ENCODE measurements at regions not wholly inside any gene's neighbourhood (a gene's known extent, or its start where the extent isn't known, plus 50 kb on each side); places are given as distances from the start of the nearest gene placed in this dataset.

DNA sequence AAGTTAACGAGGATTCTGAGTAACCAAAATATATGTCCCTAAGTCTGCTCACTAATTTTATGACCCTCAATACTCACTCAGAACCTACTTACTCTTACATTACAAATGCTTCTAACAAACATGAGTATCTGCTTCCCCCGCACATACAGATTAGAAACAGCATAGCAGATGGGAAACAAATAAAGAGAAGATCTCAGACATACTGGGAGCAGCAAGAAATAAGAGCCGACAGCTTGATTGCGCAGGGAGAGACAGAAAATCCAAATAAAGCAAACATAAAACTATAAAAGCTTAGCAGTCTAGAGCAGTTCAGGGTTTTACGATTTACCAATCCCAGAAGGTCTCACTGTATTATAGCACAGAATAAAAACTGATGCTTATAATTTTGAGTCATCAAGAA, 89.1 kb upstream of the DBX1 start:
- ATAC-seq (no peak), DNase-seq (ENCODE audit: low spot score) (no peak)
- Mint-ChIP-seq H3K4me3 (no peak overlapping the region), H3K27me3 (ENCODE audit: low read depth) (peaks cover 63% of the 10 kb centered on the region), H3K9me3 (no peaks in the 10 kb centered on the region), H3K4me1 (peaks cover 40% of the 10 kb centered on the region), H3K36me3 (no peaks in the 10 kb centered on the region), H3K27ac (no peak overlapping the region)
- TF ChIP-seq, protein P1, sequence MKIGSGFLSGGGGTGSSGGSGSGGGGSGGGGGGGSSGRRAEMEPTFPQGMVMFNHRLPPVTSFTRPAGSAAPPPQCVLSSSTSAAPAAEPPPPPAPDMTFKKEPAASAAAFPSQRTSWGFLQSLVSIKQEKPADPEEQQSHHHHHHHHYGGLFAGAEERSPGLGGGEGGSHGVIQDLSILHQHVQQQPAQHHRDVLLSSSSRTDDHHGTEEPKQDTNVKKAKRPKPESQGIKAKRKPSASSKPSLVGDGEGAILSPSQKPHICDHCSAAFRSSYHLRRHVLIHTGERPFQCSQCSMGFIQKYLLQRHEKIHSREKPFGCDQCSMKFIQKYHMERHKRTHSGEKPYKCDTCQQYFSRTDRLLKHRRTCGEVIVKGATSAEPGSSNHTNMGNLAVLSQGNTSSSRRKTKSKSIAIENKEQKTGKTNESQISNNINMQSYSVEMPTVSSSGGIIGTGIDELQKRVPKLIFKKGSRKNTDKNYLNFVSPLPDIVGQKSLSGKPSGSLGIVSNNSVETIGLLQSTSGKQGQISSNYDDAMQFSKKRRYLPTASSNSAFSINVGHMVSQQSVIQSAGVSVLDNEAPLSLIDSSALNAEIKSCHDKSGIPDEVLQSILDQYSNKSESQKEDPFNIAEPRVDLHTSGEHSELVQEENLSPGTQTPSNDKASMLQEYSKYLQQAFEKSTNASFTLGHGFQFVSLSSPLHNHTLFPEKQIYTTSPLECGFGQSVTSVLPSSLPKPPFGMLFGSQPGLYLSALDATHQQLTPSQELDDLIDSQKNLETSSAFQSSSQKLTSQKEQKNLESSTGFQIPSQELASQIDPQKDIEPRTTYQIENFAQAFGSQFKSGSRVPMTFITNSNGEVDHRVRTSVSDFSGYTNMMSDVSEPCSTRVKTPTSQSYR (CRISPR knock-in tag; IDR thresholded peaks at IDR 0.05): no peak
- no peak for TF ChIP-seq PRRX2 (CRISPR knock-in tag; IDR thresholded peaks at IDR 0.05)
- TF ChIP-seq GABPB1 (CRISPR knock-in tag; IDR thresholded peaks at IDR 0.05): no peak
- TF ChIP-seq HMGA2 (CRISPR knock-in tag; IDR thresholded peaks at IDR 0.05): no peak
- TF ChIP-seq, protein P2, sequence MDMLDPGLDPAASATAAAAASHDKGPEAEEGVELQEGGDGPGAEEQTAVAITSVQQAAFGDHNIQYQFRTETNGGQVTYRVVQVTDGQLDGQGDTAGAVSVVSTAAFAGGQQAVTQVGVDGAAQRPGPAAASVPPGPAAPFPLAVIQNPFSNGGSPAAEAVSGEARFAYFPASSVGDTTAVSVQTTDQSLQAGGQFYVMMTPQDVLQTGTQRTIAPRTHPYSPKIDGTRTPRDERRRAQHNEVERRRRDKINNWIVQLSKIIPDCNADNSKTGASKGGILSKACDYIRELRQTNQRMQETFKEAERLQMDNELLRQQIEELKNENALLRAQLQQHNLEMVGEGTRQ (CRISPR knock-in tag; IDR thresholded peaks at IDR 0.05): no peak
- TF ChIP-seq, protein P3, sequence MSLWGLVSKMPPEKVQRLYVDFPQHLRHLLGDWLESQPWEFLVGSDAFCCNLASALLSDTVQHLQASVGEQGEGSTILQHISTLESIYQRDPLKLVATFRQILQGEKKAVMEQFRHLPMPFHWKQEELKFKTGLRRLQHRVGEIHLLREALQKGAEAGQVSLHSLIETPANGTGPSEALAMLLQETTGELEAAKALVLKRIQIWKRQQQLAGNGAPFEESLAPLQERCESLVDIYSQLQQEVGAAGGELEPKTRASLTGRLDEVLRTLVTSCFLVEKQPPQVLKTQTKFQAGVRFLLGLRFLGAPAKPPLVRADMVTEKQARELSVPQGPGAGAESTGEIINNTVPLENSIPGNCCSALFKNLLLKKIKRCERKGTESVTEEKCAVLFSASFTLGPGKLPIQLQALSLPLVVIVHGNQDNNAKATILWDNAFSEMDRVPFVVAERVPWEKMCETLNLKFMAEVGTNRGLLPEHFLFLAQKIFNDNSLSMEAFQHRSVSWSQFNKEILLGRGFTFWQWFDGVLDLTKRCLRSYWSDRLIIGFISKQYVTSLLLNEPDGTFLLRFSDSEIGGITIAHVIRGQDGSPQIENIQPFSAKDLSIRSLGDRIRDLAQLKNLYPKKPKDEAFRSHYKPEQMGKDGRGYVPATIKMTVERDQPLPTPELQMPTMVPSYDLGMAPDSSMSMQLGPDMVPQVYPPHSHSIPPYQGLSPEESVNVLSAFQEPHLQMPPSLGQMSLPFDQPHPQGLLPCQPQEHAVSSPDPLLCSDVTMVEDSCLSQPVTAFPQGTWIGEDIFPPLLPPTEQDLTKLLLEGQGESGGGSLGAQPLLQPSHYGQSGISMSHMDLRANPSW (CRISPR knock-in tag; conservative IDR thresholded peaks at IDR 0.05; ENCODE audit: low read depth): no peak
- TF ChIP-seq, protein P4, sequence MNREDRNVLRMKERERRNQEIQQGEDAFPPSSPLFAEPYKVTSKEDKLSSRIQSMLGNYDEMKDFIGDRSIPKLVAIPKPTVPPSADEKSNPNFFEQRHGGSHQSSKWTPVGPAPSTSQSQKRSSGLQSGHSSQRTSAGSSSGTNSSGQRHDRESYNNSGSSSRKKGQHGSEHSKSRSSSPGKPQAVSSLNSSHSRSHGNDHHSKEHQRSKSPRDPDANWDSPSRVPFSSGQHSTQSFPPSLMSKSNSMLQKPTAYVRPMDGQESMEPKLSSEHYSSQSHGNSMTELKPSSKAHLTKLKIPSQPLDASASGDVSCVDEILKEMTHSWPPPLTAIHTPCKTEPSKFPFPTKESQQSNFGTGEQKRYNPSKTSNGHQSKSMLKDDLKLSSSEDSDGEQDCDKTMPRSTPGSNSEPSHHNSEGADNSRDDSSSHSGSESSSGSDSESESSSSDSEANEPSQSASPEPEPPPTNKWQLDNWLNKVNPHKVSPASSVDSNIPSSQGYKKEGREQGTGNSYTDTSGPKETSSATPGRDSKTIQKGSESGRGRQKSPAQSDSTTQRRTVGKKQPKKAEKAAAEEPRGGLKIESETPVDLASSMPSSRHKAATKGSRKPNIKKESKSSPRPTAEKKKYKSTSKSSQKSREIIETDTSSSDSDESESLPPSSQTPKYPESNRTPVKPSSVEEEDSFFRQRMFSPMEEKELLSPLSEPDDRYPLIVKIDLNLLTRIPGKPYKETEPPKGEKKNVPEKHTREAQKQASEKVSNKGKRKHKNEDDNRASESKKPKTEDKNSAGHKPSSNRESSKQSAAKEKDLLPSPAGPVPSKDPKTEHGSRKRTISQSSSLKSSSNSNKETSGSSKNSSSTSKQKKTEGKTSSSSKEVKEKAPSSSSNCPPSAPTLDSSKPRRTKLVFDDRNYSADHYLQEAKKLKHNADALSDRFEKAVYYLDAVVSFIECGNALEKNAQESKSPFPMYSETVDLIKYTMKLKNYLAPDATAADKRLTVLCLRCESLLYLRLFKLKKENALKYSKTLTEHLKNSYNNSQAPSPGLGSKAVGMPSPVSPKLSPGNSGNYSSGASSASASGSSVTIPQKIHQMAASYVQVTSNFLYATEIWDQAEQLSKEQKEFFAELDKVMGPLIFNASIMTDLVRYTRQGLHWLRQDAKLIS (CRISPR knock-in tag; IDR thresholded peaks at IDR 0.05; ENCODE audit: borderline replicate concordance): no peak
- TF ChIP-seq NR1H2 (CRISPR knock-in tag; IDR thresholded peaks at IDR 0.05): no peak
- TF ChIP-seq, protein P5, sequence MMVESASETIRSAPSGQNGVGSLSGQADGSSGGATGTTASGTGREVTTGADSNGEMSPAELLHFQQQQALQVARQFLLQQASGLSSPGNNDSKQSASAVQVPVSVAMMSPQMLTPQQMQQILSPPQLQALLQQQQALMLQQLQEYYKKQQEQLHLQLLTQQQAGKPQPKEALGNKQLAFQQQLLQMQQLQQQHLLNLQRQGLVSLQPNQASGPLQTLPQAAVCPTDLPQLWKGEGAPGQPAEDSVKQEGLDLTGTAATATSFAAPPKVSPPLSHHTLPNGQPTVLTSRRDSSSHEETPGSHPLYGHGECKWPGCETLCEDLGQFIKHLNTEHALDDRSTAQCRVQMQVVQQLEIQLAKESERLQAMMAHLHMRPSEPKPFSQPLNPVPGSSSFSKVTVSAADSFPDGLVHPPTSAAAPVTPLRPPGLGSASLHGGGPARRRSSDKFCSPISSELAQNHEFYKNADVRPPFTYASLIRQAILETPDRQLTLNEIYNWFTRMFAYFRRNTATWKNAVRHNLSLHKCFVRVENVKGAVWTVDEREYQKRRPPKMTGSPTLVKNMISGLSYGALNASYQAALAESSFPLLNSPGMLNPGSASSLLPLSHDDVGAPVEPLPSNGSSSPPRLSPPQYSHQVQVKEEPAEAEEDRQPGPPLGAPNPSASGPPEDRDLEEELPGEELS (CRISPR knock-in tag; IDR thresholded peaks at IDR 0.05): no peak
- no peak for TF ChIP-seq IRF2 (CRISPR knock-in tag; IDR thresholded peaks at IDR 0.05; ENCODE audit: borderline replicate concordance, low read depth)
- TF ChIP-seq RORB (CRISPR knock-in tag; IDR thresholded peaks at IDR 0.05): no peak
- TF ChIP-seq SMAD4 (CRISPR knock-in tag; IDR thresholded peaks at IDR 0.05): no peak
- POLR2A ChIA-PET: interaction anchor here (0.5 kb wide), 1 partner anchor 125 kb away, joined by 3 read pairs; no protein-coding TSS in a partner anchor
- CTCF ChIA-PET: interaction anchor here (1.1 to 3.1 kb wide), 2 partner anchors 117 to 121 kb away, joined by 3 to 13 read pairs; no protein-coding TSS in a partner anchor

DNA sequence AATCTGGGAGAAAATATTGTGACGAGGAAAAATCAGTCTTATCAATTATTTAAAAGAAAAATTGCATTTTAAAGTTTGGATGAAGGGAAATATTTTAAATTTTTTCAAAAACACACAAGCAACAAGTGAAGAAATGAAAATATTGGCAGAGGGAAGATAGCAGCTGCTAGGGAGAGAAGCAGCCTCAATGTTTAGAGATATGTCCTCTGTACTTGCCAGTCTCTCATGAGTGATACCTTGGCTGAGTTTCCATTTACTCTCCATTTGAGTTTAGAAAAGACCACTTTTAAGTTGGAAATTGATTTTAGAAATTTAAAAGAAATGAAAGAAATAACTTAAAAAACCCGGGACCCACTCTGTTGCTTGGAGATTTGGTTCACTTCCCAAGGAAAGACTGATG, 88.6 kb upstream of the DBX1 start:
- H3K27me3 Mint-ChIP-seq (ENCODE audit: low read depth): peaks cover 58% of the 10 kb centered on the region
- H3K4me1 Mint-ChIP-seq: peaks cover 40% of the 10 kb centered on the region
- CTCF ChIA-PET: interaction anchor here (1.2 to 3.1 kb wide), 2 partner anchors 105 to 121 kb away, joined by 5 to 13 read pairs; no protein-coding TSS in a partner anchor
- H3K9me3 Mint-ChIP-seq: no peaks in the 10 kb centered on the region
- POLR2A ChIA-PET: interaction anchor here (0.7 kb wide), 1 partner anchor 92 kb away, joined by 3 read pairs; no protein-coding TSS in a partner anchor
- no peak for ATAC-seq
- no peak overlapping the region for H3K4me3 Mint-ChIP-seq
- H3K36me3 Mint-ChIP-seq: no peaks in the 10 kb centered on the region
- no peak overlapping the region for H3K27ac Mint-ChIP-seq
- DNase-seq (ENCODE audit: low spot score): no peak
- TF ChIP-seq, protein P6, sequence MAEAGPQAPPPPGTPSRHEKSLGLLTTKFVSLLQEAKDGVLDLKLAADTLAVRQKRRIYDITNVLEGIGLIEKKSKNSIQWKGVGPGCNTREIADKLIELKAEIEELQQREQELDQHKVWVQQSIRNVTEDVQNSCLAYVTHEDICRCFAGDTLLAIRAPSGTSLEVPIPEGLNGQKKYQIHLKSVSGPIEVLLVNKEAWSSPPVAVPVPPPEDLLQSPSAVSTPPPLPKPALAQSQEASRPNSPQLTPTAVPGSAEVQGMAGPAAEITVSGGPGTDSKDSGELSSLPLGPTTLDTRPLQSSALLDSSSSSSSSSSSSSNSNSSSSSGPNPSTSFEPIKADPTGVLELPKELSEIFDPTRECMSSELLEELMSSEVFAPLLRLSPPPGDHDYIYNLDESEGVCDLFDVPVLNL (CRISPR knock-in tag; IDR thresholded peaks at IDR 0.05; ENCODE audit: borderline replicate concordance, low read depth): no peak
- TF ChIP-seq, protein P7, sequence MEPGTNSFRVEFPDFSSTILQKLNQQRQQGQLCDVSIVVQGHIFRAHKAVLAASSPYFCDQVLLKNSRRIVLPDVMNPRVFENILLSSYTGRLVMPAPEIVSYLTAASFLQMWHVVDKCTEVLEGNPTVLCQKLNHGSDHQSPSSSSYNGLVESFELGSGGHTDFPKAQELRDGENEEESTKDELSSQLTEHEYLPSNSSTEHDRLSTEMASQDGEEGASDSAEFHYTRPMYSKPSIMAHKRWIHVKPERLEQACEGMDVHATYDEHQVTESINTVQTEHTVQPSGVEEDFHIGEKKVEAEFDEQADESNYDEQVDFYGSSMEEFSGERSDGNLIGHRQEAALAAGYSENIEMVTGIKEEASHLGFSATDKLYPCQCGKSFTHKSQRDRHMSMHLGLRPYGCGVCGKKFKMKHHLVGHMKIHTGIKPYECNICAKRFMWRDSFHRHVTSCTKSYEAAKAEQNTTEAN (CRISPR knock-in tag; IDR thresholded peaks at IDR 0.05): no peak
- TF ChIP-seq, protein P8, sequence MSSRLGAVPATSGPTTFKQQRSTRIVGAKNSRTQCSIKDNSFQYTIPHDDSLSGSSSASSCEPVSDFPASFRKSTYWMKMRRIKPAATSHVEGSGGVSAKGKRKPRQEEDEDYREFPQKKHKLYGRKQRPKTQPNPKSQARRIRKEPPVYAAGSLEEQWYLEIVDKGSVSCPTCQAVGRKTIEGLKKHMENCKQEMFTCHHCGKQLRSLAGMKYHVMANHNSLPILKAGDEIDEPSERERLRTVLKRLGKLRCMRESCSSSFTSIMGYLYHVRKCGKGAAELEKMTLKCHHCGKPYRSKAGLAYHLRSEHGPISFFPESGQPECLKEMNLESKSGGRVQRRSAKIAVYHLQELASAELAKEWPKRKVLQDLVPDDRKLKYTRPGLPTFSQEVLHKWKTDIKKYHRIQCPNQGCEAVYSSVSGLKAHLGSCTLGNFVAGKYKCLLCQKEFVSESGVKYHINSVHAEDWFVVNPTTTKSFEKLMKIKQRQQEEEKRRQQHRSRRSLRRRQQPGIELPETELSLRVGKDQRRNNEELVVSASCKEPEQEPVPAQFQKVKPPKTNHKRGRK (CRISPR knock-in tag; IDR thresholded peaks at IDR 0.05; ENCODE audit: borderline replicate concordance): no peak
- TF ChIP-seq NR3C1 (CRISPR knock-in tag; conservative IDR thresholded peaks at IDR 0.05; ENCODE audit: low read depth): no peak
- no peak for TF ChIP-seq FOXP1 (CRISPR knock-in tag; IDR thresholded peaks at IDR 0.05; ENCODE audit: borderline replicate concordance)
- no peak for TF ChIP-seq NFATC4 (CRISPR knock-in tag; IDR thresholded peaks at IDR 0.05)

Data from WTC11 (cell line).